ENCODE measurements at regions not wholly inside any gene's neighbourhood (a gene's known extent, or its start where the extent isn't known, plus 50 kb on each side); places are given as distances from the start of the nearest gene placed in this dataset.

- DNase-seq (ENCODE audit: low read depth in 2 of 2), result no peak
Observed at GRCh38 chr10:29397221-29397620, 108.4 kb downstream of the LYZL1 start.

DNA sequence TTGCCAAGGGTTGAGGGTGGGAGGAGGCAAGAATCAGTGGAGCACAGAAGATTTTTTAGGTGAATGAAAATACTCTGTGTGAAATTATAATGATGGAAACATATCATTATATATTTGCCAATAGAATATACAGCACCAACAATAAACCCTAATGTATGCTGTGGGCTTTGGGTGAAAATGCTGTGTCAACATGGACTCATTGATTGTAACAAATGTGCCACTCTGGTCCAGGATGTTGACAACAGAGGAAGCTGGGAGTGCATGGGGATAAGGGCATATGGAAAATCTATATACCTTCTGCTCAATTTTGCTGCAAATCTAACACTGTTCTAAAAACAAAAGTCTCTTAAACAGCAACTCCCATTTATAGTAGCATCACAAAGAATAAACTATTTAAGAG, 114.3 kb downstream of the LYZL1 start:
- DNase-seq (ENCODE audit: low read depth in 2 of 2), result no peak

DNA sequence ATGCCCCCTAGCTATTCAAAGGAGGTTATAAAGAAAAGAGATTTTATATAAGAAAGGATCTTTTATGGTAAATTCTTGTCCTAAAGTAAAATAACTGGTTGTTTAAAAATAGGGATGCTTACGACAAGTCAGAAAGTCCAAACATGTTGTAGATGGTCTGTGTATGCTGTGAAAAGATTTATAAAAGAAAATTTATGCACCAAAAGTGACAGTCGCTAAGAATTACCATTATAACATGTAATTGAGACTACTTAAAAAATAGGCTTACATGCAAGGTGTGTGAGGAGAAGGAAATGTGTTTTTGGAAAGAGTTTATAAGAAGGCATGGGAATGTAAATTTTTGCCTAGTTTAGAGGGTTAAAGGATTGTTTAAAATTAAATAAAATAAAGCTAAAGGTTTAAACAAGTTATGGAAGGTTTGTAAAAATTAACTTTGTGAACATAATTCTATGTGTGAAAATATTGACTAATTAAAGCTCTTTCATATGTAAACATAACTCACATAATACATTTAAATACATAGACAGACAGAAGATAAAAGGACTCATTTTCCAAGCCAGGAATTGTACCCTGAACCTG, 118.5 kb downstream of the LYZL1 start:
- DNase-seq (ENCODE audit: low read depth in 2 of 2), result no peak

Data from stimulated activated CD4-positive, alpha-beta T cell treated with anti-CD3 and anti-CD28 coated beads, Interleukin-12 subunit alpha, Interleukin-12 subunit beta, amount 100 ng/mL, for 24 hours (primary cell).